ENCODE measurements at regions not wholly inside any gene's neighbourhood (a gene's known extent, or its start where the extent isn't known, plus 50 kb on each side); places are given as distances from the start of the nearest gene placed in this dataset.

DNA sequence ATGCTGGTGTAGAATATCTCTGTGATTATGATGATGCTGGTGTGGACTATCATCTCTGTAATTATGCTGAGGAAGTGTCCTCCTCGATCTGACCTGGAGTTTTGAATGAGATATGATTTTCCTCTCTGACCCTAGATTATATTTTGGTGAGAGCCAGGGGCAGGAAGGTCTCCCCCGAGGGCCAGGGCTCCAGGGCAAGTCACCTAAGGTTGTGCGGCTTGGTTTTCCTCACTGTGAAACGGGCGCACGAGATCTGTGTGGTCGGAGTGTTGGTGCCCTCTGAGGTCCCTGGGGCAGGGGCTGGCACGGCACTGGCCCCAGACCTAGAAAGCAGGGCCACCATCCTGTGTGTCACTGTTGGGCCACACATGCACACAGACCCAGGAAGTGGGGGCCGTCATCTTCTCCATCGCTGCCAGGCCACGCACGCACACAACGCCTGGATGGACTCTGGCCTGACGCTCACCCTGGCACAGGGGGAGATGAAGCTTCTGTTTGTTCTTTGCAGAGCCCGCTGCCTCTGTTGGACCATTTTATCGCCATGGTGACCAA, 67.7 kb upstream of the ZNF469 start:
- H3K36me3 ChIP-seq (ENCODE audit: insufficient read depth, low read length): no peaks in the 10 kb centered on the region
- H3K27me3 ChIP-seq (ENCODE audit: insufficient read depth, low read length): no peaks in the 10 kb centered on the region
- H3K79me2 ChIP-seq (ENCODE audit: insufficient read depth, low read length): no peaks in the 10 kb centered on the region
- Mint-ChIP-seq H3K36me3 (ENCODE audit: low read depth, unreplicated experiment) (peaks cover 4% of the 10 kb centered on the region), H3K4me1 (ENCODE audit: low read depth, unreplicated experiment) (peaks cover 6% of the 10 kb centered on the region), H3K27ac (ENCODE audit: unreplicated experiment) (peak overlapping the region; percentile 58), H3K4me3 (ENCODE audit: unreplicated experiment) (no peak overlapping the region), H3K27me3 (ENCODE audit: low read depth, unreplicated experiment) (peaks cover 3% of the 10 kb centered on the region), H3K9me3 (ENCODE audit: unreplicated experiment) (peaks cover 7% of the 10 kb centered on the region)
- H3K9ac ChIP-seq (ENCODE audit: low read length): peak overlapping the region; percentile 34
- H2AFZ ChIP-seq (ENCODE audit: low read depth, low read length): peak overlapping the region; percentile 54
- TF ChIP-seq, protein P1, sequence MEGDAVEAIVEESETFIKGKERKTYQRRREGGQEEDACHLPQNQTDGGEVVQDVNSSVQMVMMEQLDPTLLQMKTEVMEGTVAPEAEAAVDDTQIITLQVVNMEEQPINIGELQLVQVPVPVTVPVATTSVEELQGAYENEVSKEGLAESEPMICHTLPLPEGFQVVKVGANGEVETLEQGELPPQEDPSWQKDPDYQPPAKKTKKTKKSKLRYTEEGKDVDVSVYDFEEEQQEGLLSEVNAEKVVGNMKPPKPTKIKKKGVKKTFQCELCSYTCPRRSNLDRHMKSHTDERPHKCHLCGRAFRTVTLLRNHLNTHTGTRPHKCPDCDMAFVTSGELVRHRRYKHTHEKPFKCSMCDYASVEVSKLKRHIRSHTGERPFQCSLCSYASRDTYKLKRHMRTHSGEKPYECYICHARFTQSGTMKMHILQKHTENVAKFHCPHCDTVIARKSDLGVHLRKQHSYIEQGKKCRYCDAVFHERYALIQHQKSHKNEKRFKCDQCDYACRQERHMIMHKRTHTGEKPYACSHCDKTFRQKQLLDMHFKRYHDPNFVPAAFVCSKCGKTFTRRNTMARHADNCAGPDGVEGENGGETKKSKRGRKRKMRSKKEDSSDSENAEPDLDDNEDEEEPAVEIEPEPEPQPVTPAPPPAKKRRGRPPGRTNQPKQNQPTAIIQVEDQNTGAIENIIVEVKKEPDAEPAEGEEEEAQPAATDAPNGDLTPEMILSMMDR (IDR thresholded peaks at IDR 0.05; ENCODE audit: insufficient read depth, low read depth, low read length): no peak
- no peak for TF ChIP-seq EZH2 (IDR thresholded peaks at IDR 0.05; ENCODE audit: insufficient read depth, low read length)
- DNase-seq (ENCODE audit: low read depth): no peak
- H3K4me3 ChIP-seq (ENCODE audit: insufficient read depth, low read depth, low read length): no peak overlapping the region
- peaks cover 5% of the 10 kb centered on the region for H3K9me3 ChIP-seq (ENCODE audit: insufficient read depth, low read depth, low read length)
- peak overlapping the region; percentile 36 for H3K27ac ChIP-seq (ENCODE audit: low read depth, low read length)
- peak overlapping the region; percentile 68 for H3K4me2 ChIP-seq (ENCODE audit: low read length)
- peaks cover 28% of the 10 kb centered on the region for H3K4me1 ChIP-seq (ENCODE audit: insufficient read depth, low read length)
- FAIRE-seq: no peak
- H4K20me1 ChIP-seq (ENCODE audit: insufficient read depth, low read length): no peaks in the 10 kb centered on the region

- Histone ChIP-seq H3K36me3 (ENCODE audit: insufficient read depth, low read length) (no peaks in the 10 kb centered on the region), H3K9me3 (ENCODE audit: insufficient read depth, low read depth, low read length) (peaks cover 5% of the 10 kb centered on the region), H3K9ac (ENCODE audit: low read length) (peak overlapping the region; percentile 34), H3K27me3 (ENCODE audit: insufficient read depth, low read length) (no peaks in the 10 kb centered on the region), H3K4me1 (ENCODE audit: insufficient read depth, low read length) (peaks cover 28% of the 10 kb centered on the region), H3K27ac (ENCODE audit: low read depth, low read length) (peak overlapping the region; percentile 36), H3K79me2 (ENCODE audit: insufficient read depth, low read length) (no peaks in the 10 kb centered on the region), H3K4me3 (ENCODE audit: insufficient read depth, low read depth, low read length) (no peak overlapping the region), H4K20me1 (ENCODE audit: insufficient read depth, low read length) (no peaks in the 10 kb centered on the region), H3K4me2 (ENCODE audit: low read length) (peak overlapping the region; percentile 68), H2AFZ (ENCODE audit: low read depth, low read length) (peak overlapping the region; percentile 54)
- H3K27me3 Mint-ChIP-seq (ENCODE audit: low read depth, unreplicated experiment): peaks cover 3% of the 10 kb centered on the region
- H3K27ac Mint-ChIP-seq (ENCODE audit: unreplicated experiment): peak overlapping the region; percentile 58
- FAIRE-seq (no peak), DNase-seq (ENCODE audit: low read depth) (peak; percentile 60)
- H3K4me1 Mint-ChIP-seq (ENCODE audit: low read depth, unreplicated experiment): peaks cover 6% of the 10 kb centered on the region
- peaks cover 4% of the 10 kb centered on the region for H3K36me3 Mint-ChIP-seq (ENCODE audit: low read depth, unreplicated experiment)
- TF ChIP-seq, protein P1 (IDR thresholded peaks at IDR 0.05; ENCODE audit: insufficient read depth, low read depth, low read length): no peak
- TF ChIP-seq EZH2 (IDR thresholded peaks at IDR 0.05; ENCODE audit: insufficient read depth, low read length): no peak
- no peak overlapping the region for H3K4me3 Mint-ChIP-seq (ENCODE audit: unreplicated experiment)
- peaks cover 7% of the 10 kb centered on the region for H3K9me3 Mint-ChIP-seq (ENCODE audit: unreplicated experiment)
These were observed 67.1 kb upstream of the ZNF469 start for GRCh38 chr16:88315543-88316105.

GRCh38 chr16:88316151-88316550, 66.6 kb upstream of the ZNF469 start:
- Mint-ChIP-seq H3K9me3 (ENCODE audit: unreplicated experiment) (peaks cover 9% of the 10 kb centered on the region), H3K27ac (ENCODE audit: unreplicated experiment) (peak overlapping the region; percentile 47), H3K4me1 (ENCODE audit: low read depth, unreplicated experiment) (peaks cover 6% of the 10 kb centered on the region), H3K4me3 (ENCODE audit: unreplicated experiment) (no peak overlapping the region), H3K27me3 (ENCODE audit: low read depth, unreplicated experiment) (peaks cover 3% of the 10 kb centered on the region), H3K36me3 (ENCODE audit: low read depth, unreplicated experiment) (peaks cover 4% of the 10 kb centered on the region)
- no peak overlapping the region for H3K4me3 ChIP-seq (ENCODE audit: insufficient read depth, low read depth, low read length)
- peaks cover 7% of the 10 kb centered on the region for H3K9me3 ChIP-seq (ENCODE audit: insufficient read depth, low read depth, low read length)
- H3K36me3 ChIP-seq (ENCODE audit: insufficient read depth, low read length): no peaks in the 10 kb centered on the region
- no peaks in the 10 kb centered on the region for H3K79me2 ChIP-seq (ENCODE audit: insufficient read depth, low read length)
- H2AFZ ChIP-seq (ENCODE audit: low read depth, low read length): peak overlapping the region; percentile 54
- peak overlapping the region; percentile 68 for H3K4me2 ChIP-seq (ENCODE audit: low read length)
- TF ChIP-seq, protein P1 (IDR thresholded peaks at IDR 0.05; ENCODE audit: insufficient read depth, low read depth, low read length): no peak
- no peak for TF ChIP-seq EZH2 (IDR thresholded peaks at IDR 0.05; ENCODE audit: insufficient read depth, low read length)
- H3K9ac ChIP-seq (ENCODE audit: low read length): peak overlapping the region; percentile 34
- peak overlapping the region; percentile 36 for H3K27ac ChIP-seq (ENCODE audit: low read depth, low read length)
- H3K4me1 ChIP-seq (ENCODE audit: insufficient read depth, low read length): peaks cover 23% of the 10 kb centered on the region
- no peaks in the 10 kb centered on the region for H4K20me1 ChIP-seq (ENCODE audit: insufficient read depth, low read length)
- DNase-seq (ENCODE audit: low read depth): no peak
- FAIRE-seq: no peak
- H3K27me3 ChIP-seq (ENCODE audit: insufficient read depth, low read length): no peaks in the 10 kb centered on the region
